Endodermal cell (in vitro differentiated cells): ENCODE measurements at regions not wholly inside any gene's neighbourhood (a gene's known extent, or its start where the extent isn't known, plus 50 kb on each side); places are given as distances from the start of the nearest gene placed in this dataset.

Source experiments
- DNase-seq: peaks from one replicate; pipeline ENCODE4 v3.0.0-alpha.2; 2017
- H3K27ac ChIP-seq: 2 replicates; pipeline ENCODE4 v1.5.1; 2013; ENCODE audit warnings: mild to moderate bottlenecking, low read depth, low read length, moderate library complexity
- H3K27me3 ChIP-seq: 2 replicates; pipeline ENCODE4 v1.6.1; 2013; ENCODE audit warnings: mild to moderate bottlenecking, low read length, moderate library complexity; ENCODE audit not compliant: insufficient read depth, control insufficient read depth, poor library complexity, severe bottlenecking
- H3K36me3 ChIP-seq: 2 replicates; pipeline ENCODE4 v1.7.0; 2013; ENCODE audit warnings: mild to moderate bottlenecking, low read length, moderate library complexity; ENCODE audit not compliant: control insufficient read depth, insufficient read depth
- H3K4me1 ChIP-seq: one replicate; pipeline ENCODE4 v1.7.0; 2013; ENCODE audit warnings: low read length; ENCODE audit not compliant: control insufficient read depth, insufficient read depth
- H3K4me3 ChIP-seq: 2 replicates; pipeline ENCODE4 v1.5.1; 2013; ENCODE audit warnings: mild to moderate bottlenecking, low read length, moderate library complexity
- H3K9ac ChIP-seq: 2 replicates; pipeline ENCODE4 v1.6.1; 2013; ENCODE audit warnings: mild to moderate bottlenecking, low read length, moderate library complexity; ENCODE audit not compliant: poor library complexity, severe bottlenecking; ENCODE audit errors: extremely low read depth
- H3K9me3 ChIP-seq: 2 replicates; pipeline ENCODE4 v1.6.1; 2013; ENCODE audit warnings: mild to moderate bottlenecking, low read length, moderate library complexity; ENCODE audit not compliant: control insufficient read depth
- H3K27ac Mint-ChIP-seq: 2 replicates; pipeline ENCODE4 v1.8.0; 2020; ENCODE audit warnings: mixed read lengths
- H3K27me3 Mint-ChIP-seq: 2 replicates; pipeline ENCODE4 v1.8.0; 2021; ENCODE audit warnings: mild to moderate bottlenecking, mixed read lengths; ENCODE audit not compliant: insufficient read depth
- H3K36me3 Mint-ChIP-seq: 2 replicates; pipeline ENCODE4 v1.8.0; 2020; ENCODE audit warnings: low read depth, mixed read lengths
- H3K4me1 Mint-ChIP-seq: 2 replicates; pipeline ENCODE4 v1.8.0; 2020; ENCODE audit warnings: mixed read lengths
- H3K4me3 Mint-ChIP-seq: 2 replicates; pipeline ENCODE4 v1.8.0; 2020; ENCODE audit warnings: mild to moderate bottlenecking, moderate library complexity, mixed read lengths
- H3K9me3 Mint-ChIP-seq: 2 replicates; pipeline ENCODE4 v1.8.0; 2020; ENCODE audit warnings: mild to moderate bottlenecking, mixed read lengths
- WGBS, 2 experiments: methylation state at CpG; one replicate each; pipeline versions ENCODE4 v1.1.5 to v1.1.7; 2013; ENCODE audit warnings: missing lambda C conversion rate in 2 of 2, mixed read lengths in 1 of 2; ENCODE audit not compliant: insufficient coverage in 1 of 2, insufficient read length in 1 of 2; 5-methylcytosine and 5-hydroxymethylcytosine counted together
- TF ChIP-seq, protein P1 (sequence below): fragments of 200-600 bp; sonication (generic); conservative IDR thresholded peaks from 2 replicates; pipeline ENCODE4 v1.5.0; 2021; ENCODE audit warnings: antibody characterized with exemption, mild to moderate bottlenecking

DNA sequence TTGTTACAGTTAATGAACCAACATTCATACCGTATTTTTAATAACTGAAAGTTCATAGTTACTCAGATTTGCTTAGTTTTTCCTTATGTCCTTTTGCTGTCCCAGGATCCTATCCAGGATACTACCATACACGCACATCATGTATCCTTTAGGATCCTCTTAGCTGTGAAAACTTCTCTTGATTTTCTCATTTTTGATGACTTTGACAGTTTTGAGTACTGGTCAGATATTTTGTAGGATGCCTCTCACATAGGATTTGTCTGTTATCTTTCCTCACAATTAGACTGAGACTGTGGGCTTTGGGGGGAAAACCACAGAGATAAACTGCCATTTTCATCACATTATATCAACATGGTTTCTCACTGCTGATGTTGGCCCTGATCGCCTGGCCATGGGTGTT lies 491.3 kb upstream of the TRPC7 start:
- TF ChIP-seq, protein P1, sequence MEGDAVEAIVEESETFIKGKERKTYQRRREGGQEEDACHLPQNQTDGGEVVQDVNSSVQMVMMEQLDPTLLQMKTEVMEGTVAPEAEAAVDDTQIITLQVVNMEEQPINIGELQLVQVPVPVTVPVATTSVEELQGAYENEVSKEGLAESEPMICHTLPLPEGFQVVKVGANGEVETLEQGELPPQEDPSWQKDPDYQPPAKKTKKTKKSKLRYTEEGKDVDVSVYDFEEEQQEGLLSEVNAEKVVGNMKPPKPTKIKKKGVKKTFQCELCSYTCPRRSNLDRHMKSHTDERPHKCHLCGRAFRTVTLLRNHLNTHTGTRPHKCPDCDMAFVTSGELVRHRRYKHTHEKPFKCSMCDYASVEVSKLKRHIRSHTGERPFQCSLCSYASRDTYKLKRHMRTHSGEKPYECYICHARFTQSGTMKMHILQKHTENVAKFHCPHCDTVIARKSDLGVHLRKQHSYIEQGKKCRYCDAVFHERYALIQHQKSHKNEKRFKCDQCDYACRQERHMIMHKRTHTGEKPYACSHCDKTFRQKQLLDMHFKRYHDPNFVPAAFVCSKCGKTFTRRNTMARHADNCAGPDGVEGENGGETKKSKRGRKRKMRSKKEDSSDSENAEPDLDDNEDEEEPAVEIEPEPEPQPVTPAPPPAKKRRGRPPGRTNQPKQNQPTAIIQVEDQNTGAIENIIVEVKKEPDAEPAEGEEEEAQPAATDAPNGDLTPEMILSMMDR = no peak
- Histone ChIP-seq H3K4me1 (no peaks in the 10 kb centered on the region), H3K27me3 (no peaks in the 10 kb centered on the region), H3K4me3 (no peak overlapping the region), H3K9ac (no peak overlapping the region), H3K27ac (no peak overlapping the region), H3K36me3 (no peaks in the 10 kb centered on the region), H3K9me3 (no peaks in the 10 kb centered on the region)
- peaks cover 3% of the 10 kb centered on the region for H3K4me1 Mint-ChIP-seq
- H3K27ac Mint-ChIP-seq = no peak overlapping the region
- H3K27me3 Mint-ChIP-seq = no peaks in the 10 kb centered on the region
- no peak overlapping the region for H3K4me3 Mint-ChIP-seq
- no peaks in the 10 kb centered on the region for H3K36me3 Mint-ChIP-seq
- peaks cover 4% of the 10 kb centered on the region for H3K9me3 Mint-ChIP-seq
- no peak for DNase-seq
- WGBS, 2 experiments = 92 to 95% methylated on average over 3 of the region's 3 CpGs

DNA sequence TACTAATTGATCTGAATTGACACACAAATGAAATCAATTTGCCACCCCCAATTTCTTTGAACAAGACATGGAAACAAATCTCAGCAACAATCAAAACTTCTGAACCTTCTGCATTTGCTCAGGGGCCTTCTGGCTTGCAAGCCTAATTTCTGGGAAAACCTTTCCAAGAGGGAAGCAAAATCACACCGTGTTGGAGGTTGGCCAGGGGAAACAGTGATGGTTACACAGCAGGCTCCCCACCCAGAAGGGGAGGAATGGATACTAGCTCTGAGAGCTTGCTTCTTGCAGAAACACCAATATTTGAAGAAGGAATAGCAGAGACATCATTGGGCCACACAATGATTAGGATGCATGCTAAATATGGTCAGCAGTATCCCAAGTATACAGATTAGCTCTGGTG lies 488.6 kb upstream of the TRPC7 start:
- WGBS, 2 experiments = 80 to 93% methylated on average over 1 of the region's 1 CpG
- H3K27me3 ChIP-seq = no peaks in the 10 kb centered on the region
- H3K9me3 ChIP-seq = no peaks in the 10 kb centered on the region
- TF ChIP-seq, protein P1 = no peak
- no peaks in the 10 kb centered on the region for H3K27me3 Mint-ChIP-seq
- no peaks in the 10 kb centered on the region for H3K36me3 Mint-ChIP-seq
- no peak overlapping the region for H3K27ac Mint-ChIP-seq
- H3K36me3 ChIP-seq = no peaks in the 10 kb centered on the region
- no peak for DNase-seq
- no peak overlapping the region for H3K9ac ChIP-seq
- no peak overlapping the region for H3K4me3 ChIP-seq
- H3K4me1 Mint-ChIP-seq = no peaks in the 10 kb centered on the region
- no peak overlapping the region for H3K27ac ChIP-seq
- H3K4me3 Mint-ChIP-seq = no peak overlapping the region
- H3K4me1 ChIP-seq = no peaks in the 10 kb centered on the region
- peaks cover 28% of the 10 kb centered on the region for H3K9me3 Mint-ChIP-seq

DNA sequence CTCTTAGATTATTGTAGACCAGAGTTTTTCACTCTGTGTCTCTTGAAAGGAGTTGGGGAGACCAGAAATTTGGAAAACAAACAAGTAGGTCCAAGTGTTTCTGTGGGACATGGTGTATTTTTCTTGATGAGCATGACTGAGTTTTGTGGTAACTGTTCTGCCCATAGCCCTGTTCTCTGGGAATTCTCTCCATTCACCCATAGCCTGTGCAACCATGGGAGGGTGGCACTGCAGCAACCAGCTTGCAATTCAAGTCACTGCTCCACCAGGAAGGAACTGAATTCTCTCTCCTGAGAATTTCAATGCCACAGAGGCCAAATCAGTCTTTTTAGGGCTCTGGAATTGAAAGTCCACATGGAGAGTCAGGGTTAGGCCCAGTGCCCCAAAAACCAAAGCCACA lies 475.3 kb upstream of the TRPC7 start:
- no peaks in the 10 kb centered on the region for H3K4me1 Mint-ChIP-seq
- H3K36me3 Mint-ChIP-seq = no peaks in the 10 kb centered on the region
- DNase-seq = no peak
- no peak overlapping the region for H3K4me3 ChIP-seq
- TF ChIP-seq, protein P1 = no peak
- no peak overlapping the region for H3K27ac ChIP-seq
- no peaks in the 10 kb centered on the region for H3K27me3 ChIP-seq
- no peak overlapping the region for H3K4me3 Mint-ChIP-seq
- no peaks in the 10 kb centered on the region for H3K4me1 ChIP-seq
- H3K9ac ChIP-seq = no peak overlapping the region
- H3K27me3 Mint-ChIP-seq = no peaks in the 10 kb centered on the region
- H3K27ac Mint-ChIP-seq = no peak overlapping the region
- H3K9me3 ChIP-seq = no peaks in the 10 kb centered on the region
- H3K9me3 Mint-ChIP-seq = no peaks in the 10 kb centered on the region
- no peaks in the 10 kb centered on the region for H3K36me3 ChIP-seq
